K562 (cell line): ENCODE measurements at regions not wholly inside any gene's neighbourhood (a gene's known extent, or its start where the extent isn't known, plus 50 kb on each side); places are given as distances from the start of the nearest gene placed in this dataset.
A peak's percentile ranks its signal among the peaks of the same experiment; 100 is the strongest.

Experiments used
- NELFE ChIP-seq: IDR thresholded peaks from 2 replicates; pipeline ENCODE4 v1.6.1; 2011; ENCODE audit warnings: mild to moderate bottlenecking; ENCODE audit not compliant: insufficient read depth, insufficient read length
- RBM39 ChIP-seq: fragments of 200-400 bp; formaldehyde crosslinking; optimal IDR thresholded peaks from 2 replicates; pipeline ENCODE3; 2018; ENCODE audit warnings: low read depth, low read length
- RCOR1 ChIP-seq, 2 experiments: IDR thresholded peaks; 2 replicates each; pipeline ENCODE4 v1.6.1; 2012; ENCODE audit warnings: low read depth in 2 of 2, low read length in 2 of 2, borderline replicate concordance in 1 of 2, improper control_type of control experiment in 1 of 2
- XRCC4 ChIP-seq: IDR thresholded peaks from one replicate; pipeline ENCODE4 v1.6.1; 2011; ENCODE audit not compliant: insufficient read depth, insufficient read length; ENCODE audit errors: extremely low read depth
- ZFP30 ChIP-seq: fragments of 250-450 bp; sonication (Bioruptor Pico); IDR thresholded peaks from 2 replicates; pipeline ENCODE4 v1.8.0; 2022; ENCODE audit warnings: moderate library complexity, mild to moderate bottlenecking, inconsistent platforms, borderline replicate concordance
- TF ChIP-seq, protein P1 (sequence below): fragments of 450-650 bp; IDR thresholded peaks from 2 replicates; pipeline ENCODE4 v1.6.1; 2016; ENCODE audit warnings: borderline replicate concordance
- TF ChIP-seq, protein P2 (sequence below): fragments of 450-650 bp; formaldehyde crosslinking; conservative IDR thresholded peaks from 2 replicates; pipeline ENCODE4 v1.4.0; 2022; ENCODE audit warnings: mild to moderate bottlenecking, missing genetic modification characterization
- TF ChIP-seq, protein P3 (sequence below), 2 experiments: fragments of 450-650 bp; IDR thresholded peaks; 2 replicates each; pipeline ENCODE4 v1.6.1; 2016
- TF ChIP-seq, protein P4 (sequence below): sonication (generic); formaldehyde crosslinking; IDR thresholded peaks from 2 replicates; pipeline ENCODE4 v1.8.1; 2022; ENCODE audit warnings: missing genetic modification reagents

DNA sequence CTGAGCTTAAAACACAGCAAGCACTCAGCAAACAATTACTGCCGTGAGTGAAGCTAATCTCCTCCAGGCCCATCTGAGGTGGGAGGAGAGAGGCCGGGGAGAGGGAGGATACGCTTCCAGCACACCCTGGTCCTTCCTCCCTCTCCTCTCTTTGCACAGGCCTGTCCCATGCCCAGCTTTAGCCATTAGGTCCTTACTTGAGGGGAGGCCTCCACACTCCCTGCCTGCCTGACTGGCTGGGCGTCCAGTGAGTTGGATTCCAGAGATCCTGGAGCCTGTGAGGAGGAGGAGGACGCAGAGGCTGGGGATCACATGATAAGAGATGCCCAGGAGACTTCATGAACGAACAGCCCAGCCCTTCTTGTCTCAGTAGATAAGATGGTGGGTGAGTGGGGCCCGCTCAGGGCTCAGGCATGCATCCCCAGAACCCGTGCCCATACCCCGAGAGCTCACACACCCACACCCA lies 65.1 kb upstream of the NCOR2 start (continued):
- TF ChIP-seq NELFE (no peak), RBM39 (no peak), ZFP30 (CRISPR knock-in tag) (no peak), RCOR1 (IDR thresholded peaks at IDR 0.05; ENCODE audit: borderline replicate concordance in 1 of 2, low read depth in 2 of 2, low read length in 2 of 2) (peak in 1 of 2 experiments; percentile 29; a peak in 1 of 4 replicates), XRCC4 (no peak)
- TF ChIP-seq, protein P1, sequence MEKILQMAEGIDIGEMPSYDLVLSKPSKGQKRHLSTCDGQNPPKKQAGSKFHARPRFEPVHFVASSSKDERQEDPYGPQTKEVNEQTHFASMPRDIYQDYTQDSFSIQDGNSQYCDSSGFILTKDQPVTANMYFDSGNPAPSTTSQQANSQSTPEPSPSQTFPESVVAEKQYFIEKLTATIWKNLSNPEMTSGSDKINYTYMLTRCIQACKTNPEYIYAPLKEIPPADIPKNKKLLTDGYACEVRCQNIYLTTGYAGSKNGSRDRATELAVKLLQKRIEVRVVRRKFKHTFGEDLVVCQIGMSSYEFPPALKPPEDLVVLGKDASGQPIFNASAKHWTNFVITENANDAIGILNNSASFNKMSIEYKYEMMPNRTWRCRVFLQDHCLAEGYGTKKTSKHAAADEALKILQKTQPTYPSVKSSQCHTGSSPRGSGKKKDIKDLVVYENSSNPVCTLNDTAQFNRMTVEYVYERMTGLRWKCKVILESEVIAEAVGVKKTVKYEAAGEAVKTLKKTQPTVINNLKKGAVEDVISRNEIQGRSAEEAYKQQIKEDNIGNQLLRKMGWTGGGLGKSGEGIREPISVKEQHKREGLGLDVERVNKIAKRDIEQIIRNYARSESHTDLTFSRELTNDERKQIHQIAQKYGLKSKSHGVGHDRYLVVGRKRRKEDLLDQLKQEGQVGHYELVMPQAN = no peak
- TF ChIP-seq, protein P2, sequence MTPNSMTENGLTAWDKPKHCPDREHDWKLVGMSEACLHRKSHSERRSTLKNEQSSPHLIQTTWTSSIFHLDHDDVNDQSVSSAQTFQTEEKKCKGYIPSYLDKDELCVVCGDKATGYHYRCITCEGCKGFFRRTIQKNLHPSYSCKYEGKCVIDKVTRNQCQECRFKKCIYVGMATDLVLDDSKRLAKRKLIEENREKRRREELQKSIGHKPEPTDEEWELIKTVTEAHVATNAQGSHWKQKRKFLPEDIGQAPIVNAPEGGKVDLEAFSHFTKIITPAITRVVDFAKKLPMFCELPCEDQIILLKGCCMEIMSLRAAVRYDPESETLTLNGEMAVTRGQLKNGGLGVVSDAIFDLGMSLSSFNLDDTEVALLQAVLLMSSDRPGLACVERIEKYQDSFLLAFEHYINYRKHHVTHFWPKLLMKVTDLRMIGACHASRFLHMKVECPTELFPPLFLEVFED (CRISPR knock-in tag) = no peak
- TF ChIP-seq, protein P3, sequence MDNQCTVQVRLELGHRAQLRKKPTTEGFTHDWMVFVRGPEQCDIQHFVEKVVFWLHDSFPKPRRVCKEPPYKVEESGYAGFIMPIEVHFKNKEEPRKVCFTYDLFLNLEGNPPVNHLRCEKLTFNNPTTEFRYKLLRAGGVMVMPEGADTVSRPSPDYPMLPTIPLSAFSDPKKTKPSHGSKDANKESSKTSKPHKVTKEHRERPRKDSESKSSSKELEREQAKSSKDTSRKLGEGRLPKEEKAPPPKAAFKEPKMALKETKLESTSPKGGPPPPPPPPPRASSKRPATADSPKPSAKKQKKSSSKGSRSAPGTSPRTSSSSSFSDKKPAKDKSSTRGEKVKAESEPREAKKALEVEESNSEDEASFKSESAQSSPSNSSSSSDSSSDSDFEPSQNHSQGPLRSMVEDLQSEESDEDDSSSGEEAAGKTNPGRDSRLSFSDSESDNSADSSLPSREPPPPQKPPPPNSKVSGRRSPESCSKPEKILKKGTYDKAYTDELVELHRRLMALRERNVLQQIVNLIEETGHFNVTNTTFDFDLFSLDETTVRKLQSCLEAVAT (IDR thresholded peaks at IDR 0.05) = no peak
- TF ChIP-seq, protein P4, sequence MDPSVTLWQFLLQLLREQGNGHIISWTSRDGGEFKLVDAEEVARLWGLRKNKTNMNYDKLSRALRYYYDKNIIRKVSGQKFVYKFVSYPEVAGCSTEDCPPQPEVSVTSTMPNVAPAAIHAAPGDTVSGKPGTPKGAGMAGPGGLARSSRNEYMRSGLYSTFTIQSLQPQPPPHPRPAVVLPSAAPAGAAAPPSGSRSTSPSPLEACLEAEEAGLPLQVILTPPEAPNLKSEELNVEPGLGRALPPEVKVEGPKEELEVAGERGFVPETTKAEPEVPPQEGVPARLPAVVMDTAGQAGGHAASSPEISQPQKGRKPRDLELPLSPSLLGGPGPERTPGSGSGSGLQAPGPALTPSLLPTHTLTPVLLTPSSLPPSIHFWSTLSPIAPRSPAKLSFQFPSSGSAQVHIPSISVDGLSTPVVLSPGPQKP (CRISPR knock-in tag) = no peak
- TF ChIP-seq, all 486 proteins: peak for 28
